ENCODE measurements at regions not wholly inside any gene's neighbourhood (a gene's known extent, or its start where the extent isn't known, plus 50 kb on each side); places are given as distances from the start of the nearest gene placed in this dataset.

GRCh38 chr12:90576707-90577106 lies 378.3 kb downstream of the CCER1 start:
- TF ChIP-seq EZH2 (IDR thresholded peaks at IDR 0.05) (no peak), POLR2AphosphoS5 (IDR thresholded peaks at IDR 0.05; ENCODE audit: borderline replicate concordance, low read depth, low read length) (no peak)
